HG03469 (cell line): ENCODE measurements at regions not wholly inside any gene's neighbourhood (a gene's known extent, or its start where the extent isn't known, plus 50 kb on each side); places are given as distances from the start of the nearest gene placed in this dataset.

Source experiments
- ATAC-seq: cut with Tn5 transposase; IDR thresholded peaks from one replicate; pipeline ENCODE4 v1.9.1; 2021; ENCODE audit warnings: mild to moderate bottlenecking, moderate library complexity, moderate number of reproducible peaks; ENCODE audit not compliant: unreplicated experiment

- ATAC-seq, result no peak
Measured at GRCh38 chr13:39965309-39965708, 309.8 kb downstream of the COG6 start.

GRCh38 chr13:39967199-39967959, 311.9 kb downstream of the COG6 start:
- ATAC-seq, result no peak

- no peak for ATAC-seq
Measured at GRCh38 chr13:39968646-39969475, 313.4 kb downstream of the COG6 start.

DNA sequence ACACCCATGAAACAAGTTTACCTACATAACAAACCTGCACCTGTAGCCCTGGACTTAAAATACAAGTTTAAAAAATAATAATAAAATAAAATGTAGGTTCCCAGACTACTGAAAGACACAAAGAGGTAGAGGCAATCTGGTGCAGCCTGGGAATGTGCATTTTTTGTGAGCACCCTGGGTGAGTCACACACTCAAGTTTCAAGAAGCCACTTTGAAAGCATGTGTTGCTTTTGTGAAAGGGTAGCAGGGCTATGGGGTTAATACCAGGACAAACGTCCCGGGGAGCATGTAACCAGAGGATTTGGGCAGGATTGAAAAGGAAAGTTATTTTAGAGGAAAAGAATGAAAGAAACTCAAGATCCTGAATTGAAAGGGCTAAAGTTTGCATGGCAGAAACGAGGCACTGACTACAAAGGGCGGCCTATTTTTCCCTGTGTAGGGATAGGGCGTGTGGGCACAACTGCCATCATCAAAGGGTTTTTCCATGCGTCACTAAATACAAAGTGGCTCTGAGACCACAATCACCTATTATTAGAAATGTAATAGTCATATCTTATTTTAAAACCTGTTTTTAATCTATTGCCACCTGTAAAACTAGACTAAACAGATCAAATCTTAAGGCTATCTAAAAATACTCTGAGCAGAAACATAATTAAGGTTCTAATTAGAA, 314.9 kb downstream of the COG6 start:
- ATAC-seq, result no peak

DNA sequence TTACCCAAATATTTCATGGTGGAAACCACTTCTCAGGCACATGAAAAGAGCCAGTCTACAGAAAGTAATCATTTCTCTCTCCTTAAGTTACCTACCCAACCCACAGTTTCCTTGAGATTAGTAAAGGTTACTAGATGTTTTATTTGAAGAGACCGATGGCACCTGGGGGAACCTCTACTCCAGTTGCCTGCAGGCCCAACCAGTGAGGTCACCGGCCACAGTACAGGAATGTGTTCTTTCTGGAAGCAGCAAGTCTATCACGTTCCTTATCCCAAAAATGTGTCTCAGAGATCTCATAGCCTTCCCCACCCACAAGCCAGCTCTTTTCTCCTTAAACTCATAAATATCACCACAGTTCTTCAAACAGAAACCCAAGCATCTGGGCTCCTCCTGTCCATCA, 316.1 kb downstream of the COG6 start:
- ATAC-seq, result no peak

DNA sequence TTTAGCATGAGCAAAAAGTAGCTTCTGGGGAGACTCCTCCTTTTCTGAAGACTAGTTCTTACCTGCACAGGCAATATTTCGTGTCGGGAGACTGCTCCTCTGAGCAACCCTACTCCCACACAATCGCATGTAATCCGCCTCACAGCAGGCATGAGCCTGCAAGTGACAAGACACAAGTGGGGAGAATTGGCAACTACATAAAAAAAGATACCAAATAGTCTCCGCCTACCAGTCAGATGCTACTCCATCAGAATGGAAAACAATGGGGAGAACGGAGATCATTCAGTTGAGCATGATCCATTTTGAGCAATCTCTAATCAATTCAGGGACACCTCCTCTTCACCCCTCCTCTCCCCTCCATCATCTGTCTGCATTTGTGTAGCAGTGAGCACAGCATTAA, 321.0 kb downstream of the COG6 start:
- ATAC-seq, result no peak

DNA sequence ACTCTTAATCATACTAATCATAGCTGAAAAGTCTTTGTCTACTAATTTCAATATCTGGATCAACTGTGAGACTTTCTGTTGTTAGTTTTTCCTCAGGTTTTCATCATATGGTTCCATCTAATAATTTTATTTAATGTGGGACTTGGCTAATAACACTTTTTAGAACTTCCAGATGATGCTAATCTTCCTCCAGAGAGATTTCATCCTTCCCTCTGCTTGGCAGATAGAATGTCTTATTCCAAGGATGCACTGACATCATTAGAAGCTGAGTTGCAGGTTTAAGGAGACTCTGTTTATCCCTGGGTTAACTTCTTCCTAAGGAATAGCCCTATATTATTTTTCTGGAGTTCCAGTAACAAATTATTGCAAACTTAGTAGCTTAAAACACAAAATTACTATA, 325.6 kb downstream of the COG6 start:
- ATAC-seq, result no peak

DNA sequence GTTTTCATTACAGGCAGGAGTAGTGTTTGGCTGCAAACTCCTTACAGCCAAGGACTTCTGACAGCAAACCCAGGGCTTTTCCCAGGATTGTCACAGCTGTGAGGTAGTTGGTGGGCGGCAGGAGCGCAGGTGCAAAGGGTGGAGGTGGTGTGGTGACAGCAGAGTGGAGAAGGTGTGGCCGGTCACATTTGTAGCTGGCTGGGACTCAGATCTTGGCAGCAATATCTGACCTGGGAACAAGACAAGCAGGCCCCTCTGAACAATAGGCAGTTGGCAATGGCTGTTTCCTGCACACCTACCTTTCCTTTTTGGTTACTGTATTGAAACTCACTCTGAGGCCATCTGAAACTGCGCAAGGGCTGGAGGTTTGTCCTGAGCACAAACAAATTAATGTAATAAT, 327.3 kb downstream of the COG6 start:
- no peak for ATAC-seq

DNA sequence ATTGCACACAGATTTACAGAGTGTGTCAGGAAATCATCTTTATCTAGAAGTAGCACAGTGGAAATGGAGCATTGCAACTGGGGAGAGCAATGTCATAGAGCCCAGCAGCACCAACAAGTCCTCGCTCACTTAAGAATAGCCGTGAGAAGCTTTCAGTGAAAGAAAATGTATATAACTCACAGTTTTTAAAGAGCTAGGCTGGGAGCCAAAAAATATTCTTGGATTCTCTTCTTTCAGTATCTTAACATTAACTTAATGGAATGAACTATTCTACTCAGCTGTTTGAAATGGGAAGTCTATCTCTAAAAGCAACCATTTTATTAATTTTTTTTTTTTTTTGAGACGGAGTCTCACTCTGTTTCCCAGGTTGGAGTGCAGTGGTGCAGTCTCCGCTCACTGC, 329.6 kb downstream of the COG6 start:
- ATAC-seq, result no peak

GRCh38 chr13:39988351-39988750, 332.9 kb downstream of the COG6 start:
- ATAC-seq, result no peak

DNA sequence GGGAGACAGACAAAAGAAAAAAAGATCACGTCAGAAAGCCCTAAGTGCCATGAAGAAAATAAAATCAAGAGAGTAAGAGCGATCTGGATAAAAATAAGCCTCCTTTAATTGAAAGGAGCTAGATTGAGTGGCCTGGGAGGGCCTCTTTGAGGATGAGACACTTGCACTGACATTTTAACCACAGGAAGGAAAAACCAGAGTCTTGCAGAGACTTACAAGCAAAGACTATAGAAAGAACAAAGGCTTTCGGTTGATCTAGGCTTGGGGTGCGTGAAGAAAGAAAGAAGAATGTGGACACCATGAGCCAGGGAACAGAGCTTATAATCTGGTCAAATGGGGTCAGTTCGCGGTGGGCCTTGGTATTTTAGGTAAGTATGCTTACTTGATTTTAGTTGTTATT, 342.7 kb downstream of the COG6 start:
- no peak for ATAC-seq

GRCh38 chr13:40002016-40002415, 346.6 kb downstream of the COG6 start:
- ATAC-seq, result no peak

GRCh38 chr13:40013554-40013953, 358.1 kb downstream of the COG6 start:
- ATAC-seq, result no peak

DNA sequence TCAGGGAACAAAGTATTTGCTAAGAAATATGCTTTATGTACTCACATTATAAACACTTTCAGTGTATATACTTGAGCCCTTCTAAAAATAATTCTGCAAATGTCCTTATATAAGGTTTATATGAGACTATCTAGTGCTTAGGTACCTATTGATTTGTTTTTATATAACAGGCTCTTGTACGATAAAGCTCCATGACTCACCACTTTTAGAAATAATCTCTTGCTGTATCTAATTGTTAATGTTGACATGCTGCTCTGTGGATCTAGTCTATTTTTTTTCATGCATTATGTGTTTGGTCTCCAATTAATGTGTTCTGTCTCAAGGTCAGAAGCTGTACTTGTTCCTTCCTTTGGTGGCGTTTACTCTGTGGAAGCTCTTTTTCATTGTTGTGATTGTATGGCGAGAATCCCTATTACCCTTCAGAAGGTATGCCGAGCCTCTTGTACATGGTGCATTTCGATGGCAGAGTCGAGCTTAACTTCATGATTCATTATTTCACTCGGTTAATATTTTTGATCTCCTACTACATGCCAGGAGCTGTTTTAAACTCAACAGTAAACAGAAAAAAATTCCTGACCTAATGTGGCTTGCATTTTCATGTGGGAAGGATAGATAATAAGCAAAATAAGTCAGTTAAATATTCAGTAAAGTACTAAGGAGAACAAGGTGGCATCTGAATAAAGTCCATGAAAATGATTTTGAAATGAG, 361.6 kb downstream of the COG6 start:
- no peak for ATAC-seq

GRCh38 chr13:40017662-40018262, 362.3 kb downstream of the COG6 start:
- no peak for ATAC-seq

GRCh38 chr13:40023595-40024203, 368.2 kb downstream of the COG6 start:
- ATAC-seq, result no peak

DNA sequence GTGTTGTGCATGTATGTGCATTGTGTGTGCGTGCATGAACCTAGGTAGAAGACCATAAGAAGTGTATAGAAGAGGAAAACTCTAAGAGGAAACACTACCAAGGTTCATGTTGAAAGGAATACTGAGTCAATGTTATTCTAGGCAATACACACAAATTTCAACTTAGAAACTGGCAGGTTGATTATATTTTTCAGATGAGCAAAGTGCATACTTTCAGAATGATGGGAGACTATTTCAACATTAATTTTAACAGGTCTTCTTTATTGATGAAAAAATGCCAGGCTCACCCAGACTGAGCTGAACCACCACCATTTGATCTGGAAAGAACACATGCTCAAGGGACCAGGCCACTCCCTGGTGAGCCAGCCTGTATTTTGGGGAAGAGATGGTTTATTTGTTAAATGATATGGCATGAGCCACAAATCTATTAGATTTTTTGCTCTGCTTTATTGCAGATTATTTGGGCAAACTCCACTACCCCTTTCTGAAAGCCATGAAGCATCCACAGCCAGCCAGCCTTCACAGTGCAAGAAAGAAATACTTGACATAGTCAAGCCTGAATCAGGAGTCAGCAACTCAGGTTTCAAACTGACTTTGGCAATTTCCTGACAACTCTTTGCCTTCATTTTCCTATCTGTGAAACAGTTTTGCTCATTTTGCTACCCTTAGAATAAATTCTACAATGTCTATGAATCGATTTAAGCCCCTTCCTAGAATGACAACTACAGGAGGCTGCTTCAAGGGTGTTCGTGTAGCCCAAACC, 368.9 kb downstream of the COG6 start:
- no peak for ATAC-seq

GRCh38 chr13:40024967-40025714, 369.7 kb downstream of the COG6 start:
- ATAC-seq, result no peak

GRCh38 chr13:40026174-40026585, 370.7 kb downstream of the COG6 start:
- ATAC-seq, result peak; percentile 87
